ENCODE measurements at regions not wholly inside any gene's neighbourhood (a gene's known extent, or its start where the extent isn't known, plus 50 kb on each side); places are given as distances from the start of the nearest gene placed in this dataset.
"Not testable (repeated sequence)": the region's sequence is repeated elsewhere in the genome, so short reads cannot be mapped to it uniquely, and the experiment has no call there.

GRCh38 chr2:53220969-53221368 is 546.6 kb upstream of the CHAC2 start:
- no peaks in the 10 kb centered on the region for H3K4me1 ChIP-seq (ENCODE audit: control insufficient read depth, insufficient read depth, low read length)
- no peak for ATAC-seq
- 89% methylated on average over 3 of the region's 3 CpGs for WGBS
- no peak overlapping the region for H3K4me3 ChIP-seq (ENCODE audit: low read length)
- H3K27me3 ChIP-seq (ENCODE audit: control insufficient read depth, insufficient read depth) = no peaks in the 10 kb centered on the region
- DNase-seq = no peak
- intact Hi-C loops (cut with DNase I) = no loop called here
- no peaks in the 10 kb centered on the region for H3K9me3 ChIP-seq (ENCODE audit: control insufficient read depth, low read length)
- H3K27ac ChIP-seq (ENCODE audit: low read length) = no peak overlapping the region

GRCh38 chr2:53217250-53217649 is 550.4 kb upstream of the CHAC2 start:
- no peaks in the 10 kb centered on the region for H3K4me1 ChIP-seq (ENCODE audit: control insufficient read depth, insufficient read depth, low read length)
- H3K27ac ChIP-seq (ENCODE audit: low read length) = no peak overlapping the region
- DNase-seq (no peak), ATAC-seq (no peak)
- H3K27me3 ChIP-seq (ENCODE audit: control insufficient read depth, insufficient read depth) = no peaks in the 10 kb centered on the region
- intact Hi-C loops (cut with DNase I) = no loop called here
- 85% methylated on average over 2 of the region's 2 CpGs for whole genome bisulfite sequencing
- no peaks in the 10 kb centered on the region for H3K9me3 ChIP-seq (ENCODE audit: control insufficient read depth, low read length)
- no peak overlapping the region for H3K4me3 ChIP-seq (ENCODE audit: low read length)

GRCh38 chr2:53216805-53217204 is 550.8 kb upstream of the CHAC2 start:
- H3K4me1 ChIP-seq (ENCODE audit: control insufficient read depth, insufficient read depth, low read length) = no peaks in the 10 kb centered on the region
- H3K9me3 ChIP-seq (ENCODE audit: control insufficient read depth, low read length) = no peaks in the 10 kb centered on the region
- no peak overlapping the region for H3K4me3 ChIP-seq (ENCODE audit: low read length)
- intact Hi-C loops (cut with DNase I) = no loop called here
- H3K27ac ChIP-seq (ENCODE audit: low read length) = no peak overlapping the region
- H3K27me3 ChIP-seq (ENCODE audit: control insufficient read depth, insufficient read depth) = no peaks in the 10 kb centered on the region
- no peak for DNase-seq
- ATAC-seq = no peak

DNA sequence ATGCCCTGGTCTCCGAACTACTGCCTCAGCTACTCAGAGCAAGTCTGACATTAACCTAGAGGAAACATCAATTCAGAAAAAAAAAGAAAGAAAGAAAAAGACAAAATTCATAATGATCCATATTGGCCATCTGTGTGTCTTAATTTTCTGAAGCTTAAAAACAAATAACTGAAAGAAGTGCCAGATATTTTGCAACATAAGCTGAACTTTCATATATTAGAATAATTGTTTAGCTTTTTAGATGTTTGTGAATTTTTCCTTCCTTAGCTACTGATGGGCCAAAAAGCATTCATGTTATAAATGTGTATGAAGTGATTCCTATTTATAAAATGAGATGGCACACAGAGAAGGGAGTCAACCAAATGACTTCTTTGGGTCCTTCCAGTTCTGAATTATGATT is 555.0 kb upstream of the CHAC2 start:
- no peaks in the 10 kb centered on the region for H3K9me3 ChIP-seq (ENCODE audit: control insufficient read depth, low read length)
- no peak overlapping the region for H3K4me3 ChIP-seq (ENCODE audit: low read length)
- DNase-seq = no peak
- no peak for ATAC-seq
- intact Hi-C loops (cut with DNase I) = no loop called here
- no peak overlapping the region for H3K27ac ChIP-seq (ENCODE audit: low read length)
- H3K4me1 ChIP-seq (ENCODE audit: control insufficient read depth, insufficient read depth, low read length) = no peaks in the 10 kb centered on the region
- H3K27me3 ChIP-seq (ENCODE audit: control insufficient read depth, insufficient read depth) = no peaks in the 10 kb centered on the region
- WGBS = 41% methylated on average over 1 of the region's 1 CpG

GRCh38 chr2:53211201-53211774 is 556.3 kb upstream of the CHAC2 start:
- 89% methylated on average over 2 of the region's 2 CpGs for WGBS
- ATAC-seq = peak in 1 of 2 donors; percentile 38
- no peaks in the 10 kb centered on the region for H3K27me3 ChIP-seq (ENCODE audit: control insufficient read depth, insufficient read depth)
- DNase-seq = no peak
- no peak overlapping the region for H3K4me3 ChIP-seq (ENCODE audit: low read length)
- H3K27ac ChIP-seq (ENCODE audit: low read length) = no peak overlapping the region
- intact Hi-C loops (cut with DNase I) = no loop called here
- H3K9me3 ChIP-seq (ENCODE audit: control insufficient read depth, low read length) = no peaks in the 10 kb centered on the region
- H3K4me1 ChIP-seq (ENCODE audit: control insufficient read depth, insufficient read depth, low read length) = no peaks in the 10 kb centered on the region

- no peak for DNase-seq
- WGBS = 41% methylated on average over 3 of the region's 3 CpGs
- no peaks in the 10 kb centered on the region for H3K4me1 ChIP-seq (ENCODE audit: control insufficient read depth, insufficient read depth, low read length)
- H3K4me3 ChIP-seq (ENCODE audit: low read length) = no peak overlapping the region
- no peak overlapping the region for H3K27ac ChIP-seq (ENCODE audit: low read length)
- intact Hi-C loops (cut with DNase I) = no loop called here
- no peaks in the 10 kb centered on the region for H3K27me3 ChIP-seq (ENCODE audit: control insufficient read depth, insufficient read depth)
- H3K9me3 ChIP-seq (ENCODE audit: control insufficient read depth, low read length) = no peaks in the 10 kb centered on the region
- no peak for ATAC-seq
These were observed 557.1 kb upstream of the CHAC2 start for GRCh38 chr2:53210538-53210937.

- DNase-seq (no peak), ATAC-seq (peak in 1 of 2 donors; percentile 16)
- no peaks in the 10 kb centered on the region for H3K27me3 ChIP-seq (ENCODE audit: control insufficient read depth, insufficient read depth)
- no peaks in the 10 kb centered on the region for H3K9me3 ChIP-seq (ENCODE audit: control insufficient read depth, low read length)
- no peaks in the 10 kb centered on the region for H3K4me1 ChIP-seq (ENCODE audit: control insufficient read depth, insufficient read depth, low read length)
- intact Hi-C loops (cut with DNase I) = no loop called here
- H3K27ac ChIP-seq (ENCODE audit: low read length) = no peak overlapping the region
- H3K4me3 ChIP-seq (ENCODE audit: low read length) = no peak overlapping the region
- 36% methylated on average over 5 of the region's 5 CpGs for WGBS
These were observed 557.7 kb upstream of the CHAC2 start for GRCh38 chr2:53209679-53210458.

GRCh38 chr2:53208815-53209214 is 558.8 kb upstream of the CHAC2 start:
- intact Hi-C loops (cut with DNase I) = no loop called here
- Histone ChIP-seq H3K9me3 (ENCODE audit: control insufficient read depth, low read length) (no peaks in the 10 kb centered on the region), H3K4me3 (ENCODE audit: low read length) (no peak overlapping the region), H3K4me1 (ENCODE audit: control insufficient read depth, insufficient read depth, low read length) (no peaks in the 10 kb centered on the region), H3K27me3 (ENCODE audit: control insufficient read depth, insufficient read depth) (no peaks in the 10 kb centered on the region), H3K27ac (ENCODE audit: low read length) (no peak overlapping the region)
- DNase-seq = no peak
- peak; percentile 23 to 62 for ATAC-seq
- 63% methylated on average over 4 of the region's 4 CpGs for WGBS

- H3K9me3 ChIP-seq (ENCODE audit: control insufficient read depth, low read length); DNase-seq; H3K27me3 ChIP-seq (ENCODE audit: control insufficient read depth, insufficient read depth); intact Hi-C loops (cut with DNase I); H3K27ac ChIP-seq (ENCODE audit: low read length); ATAC-seq; H3K4me3 ChIP-seq (ENCODE audit: low read length); H3K4me1 ChIP-seq (ENCODE audit: control insufficient read depth, insufficient read depth, low read length): not testable (repeated sequence)
- 69% methylated on average over 1 of the region's 1 CpG for WGBS
These were observed 561.4 kb upstream of the CHAC2 start for GRCh38 chr2:53206226-53206625.

DNA sequence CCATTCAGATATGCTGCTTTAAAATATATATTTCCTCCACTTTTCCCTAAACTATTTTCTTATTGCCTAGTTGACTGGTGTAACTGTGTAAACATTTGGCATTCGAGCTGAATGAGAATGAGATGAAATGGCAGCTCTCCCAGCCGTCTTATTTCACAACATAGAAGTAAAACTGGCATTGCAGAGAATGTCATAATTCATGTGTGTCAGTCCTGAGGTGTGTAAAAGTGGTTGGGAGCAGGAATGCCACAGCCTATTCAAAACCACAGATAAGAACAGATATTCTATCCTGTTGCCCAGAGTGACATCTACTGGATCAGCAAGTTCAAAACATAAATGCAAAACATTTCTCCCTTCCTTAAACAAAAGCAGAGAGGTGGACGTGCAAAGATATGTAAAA is 565.5 kb upstream of the CHAC2 start:
- Histone ChIP-seq H3K4me3 (ENCODE audit: low read length) (no peak overlapping the region), H3K27me3 (ENCODE audit: control insufficient read depth, insufficient read depth) (no peaks in the 10 kb centered on the region), H3K9me3 (ENCODE audit: control insufficient read depth, low read length) (no peaks in the 10 kb centered on the region), H3K4me1 (ENCODE audit: control insufficient read depth, insufficient read depth, low read length) (no peaks in the 10 kb centered on the region), H3K27ac (ENCODE audit: low read length) (no peak overlapping the region)
- no peak for DNase-seq
- ATAC-seq = peak; percentile 83 to 87
- WGBS = 17% methylated on average over 3 of the region's 3 CpGs
- intact Hi-C loops (cut with DNase I) = no loop called here

GRCh38 chr2:53200072-53200471 is 567.5 kb upstream of the CHAC2 start:
- intact Hi-C loops (cut with DNase I) = no loop called here
- WGBS = 87% methylated on average over 3 of the region's 3 CpGs
- H3K4me1 ChIP-seq (ENCODE audit: control insufficient read depth, insufficient read depth, low read length) = no peaks in the 10 kb centered on the region
- no peaks in the 10 kb centered on the region for H3K27me3 ChIP-seq (ENCODE audit: control insufficient read depth, insufficient read depth)
- H3K27ac ChIP-seq (ENCODE audit: low read length) = no peak overlapping the region
- no peak overlapping the region for H3K4me3 ChIP-seq (ENCODE audit: low read length)
- no peak for DNase-seq
- ATAC-seq = no peak
- H3K9me3 ChIP-seq (ENCODE audit: control insufficient read depth, low read length) = no peaks in the 10 kb centered on the region
